A549 (cell line): ENCODE measurements at regions not wholly inside any gene's neighbourhood (a gene's known extent, or its start where the extent isn't known, plus 50 kb on each side); places are given as distances from the start of the nearest gene placed in this dataset.

ENCODE experiments used
- BCL3 ChIP-seq: fragments of >200 bp; sonication (Bioruptor Twin); formaldehyde crosslinking; IDR thresholded peaks from 3 replicates; pipeline ENCODE4 v1.6.1; 2016
- BHLHE40 ChIP-seq: IDR thresholded peaks from 2 replicates; pipeline ENCODE4 v1.6.1; 2012; ENCODE audit warnings: low read depth, low read length, inconsistent platforms
- JUN ChIP-seq, 2 experiments: fragments of >200 bp; sonication (Bioruptor Twin); formaldehyde crosslinking; IDR thresholded peaks; 2 replicates in 1 of 2; 3 replicates in 1 of 2; pipeline ENCODE4 v1.6.1; 2016 to 2017
- KDM1A ChIP-seq: fragments of 200-600 bp; sonication (generic); IDR thresholded peaks from 2 replicates; pipeline ENCODE4 v1.6.1; 2016; ENCODE audit warnings: low read depth, mild to moderate bottlenecking
- MAFK ChIP-seq: fragments of 450-650 bp; IDR thresholded peaks from 2 replicates; pipeline ENCODE4 v1.6.1; 2014; ENCODE audit not compliant: partially characterized antibody
- POLR2A ChIP-seq: IDR thresholded peaks from 2 replicates; pipeline ENCODE4 v1.6.1; 2012; ENCODE audit warnings: mild to moderate bottlenecking, low read length
- RCOR1 ChIP-seq: fragments of 150-350 bp; IDR thresholded peaks from 2 replicates; pipeline ENCODE4 v1.6.1; 2014; ENCODE audit warnings: antibody characterized with exemption, low read length, low read depth
- REST ChIP-seq: fragments of 200-600 bp; sonication (generic); IDR thresholded peaks from 2 replicates; pipeline ENCODE4 v1.6.1; 2016; ENCODE audit warnings: antibody characterized with exemption, mild to moderate bottlenecking, moderate library complexity
- TFCP2L1 ChIP-seq: fragments of 250-450 bp; sonication (Bioruptor Pico); IDR thresholded peaks from 2 replicates; pipeline ENCODE4 v1.5.0; 2021; ENCODE audit warnings: mild to moderate bottlenecking
- ZFP36 ChIP-seq: fragments of 450-650 bp; IDR thresholded peaks from 2 replicates; pipeline ENCODE4 v1.6.1; 2014; ENCODE audit warnings: borderline replicate concordance; ENCODE audit not compliant: partially characterized antibody
- ZNF302 ChIP-seq: fragments of 250-450 bp; sonication (Bioruptor Pico); IDR thresholded peaks from 2 replicates; pipeline ENCODE4 v1.9.0; 2021; ENCODE audit warnings: inconsistent platforms, mild to moderate bottlenecking, moderate library complexity
- TF ChIP-seq, protein P1 (sequence below): fragments of >200 bp; sonication (Bioruptor Twin); formaldehyde crosslinking; IDR thresholded peaks from 3 replicates; pipeline ENCODE4 v1.5.1; 2016
- TF ChIP-seq, protein P2 (sequence below): IDR thresholded peaks from 2 replicates; pipeline ENCODE4 v1.6.1; 2012

DNA sequence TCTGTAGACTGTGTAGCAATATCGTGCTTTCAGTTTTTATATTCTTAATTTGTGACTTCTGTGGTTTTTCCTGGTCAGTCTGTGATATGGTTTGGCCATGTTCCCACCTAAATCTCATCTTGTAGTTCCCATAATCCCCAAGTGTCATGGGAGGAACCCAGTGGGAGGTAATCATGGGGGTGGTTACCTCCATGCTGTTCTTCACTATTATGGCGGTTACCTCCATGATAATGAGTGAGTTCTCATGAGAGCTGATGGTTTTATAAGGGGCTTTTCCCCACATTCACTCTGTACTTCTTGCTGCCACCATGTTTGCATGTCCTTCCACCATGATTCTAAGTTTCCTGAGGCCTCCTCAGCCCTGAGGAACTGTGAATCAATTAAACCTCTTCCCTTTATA is 169.8 kb downstream of the LEPR start:
- TF ChIP-seq, protein P1, sequence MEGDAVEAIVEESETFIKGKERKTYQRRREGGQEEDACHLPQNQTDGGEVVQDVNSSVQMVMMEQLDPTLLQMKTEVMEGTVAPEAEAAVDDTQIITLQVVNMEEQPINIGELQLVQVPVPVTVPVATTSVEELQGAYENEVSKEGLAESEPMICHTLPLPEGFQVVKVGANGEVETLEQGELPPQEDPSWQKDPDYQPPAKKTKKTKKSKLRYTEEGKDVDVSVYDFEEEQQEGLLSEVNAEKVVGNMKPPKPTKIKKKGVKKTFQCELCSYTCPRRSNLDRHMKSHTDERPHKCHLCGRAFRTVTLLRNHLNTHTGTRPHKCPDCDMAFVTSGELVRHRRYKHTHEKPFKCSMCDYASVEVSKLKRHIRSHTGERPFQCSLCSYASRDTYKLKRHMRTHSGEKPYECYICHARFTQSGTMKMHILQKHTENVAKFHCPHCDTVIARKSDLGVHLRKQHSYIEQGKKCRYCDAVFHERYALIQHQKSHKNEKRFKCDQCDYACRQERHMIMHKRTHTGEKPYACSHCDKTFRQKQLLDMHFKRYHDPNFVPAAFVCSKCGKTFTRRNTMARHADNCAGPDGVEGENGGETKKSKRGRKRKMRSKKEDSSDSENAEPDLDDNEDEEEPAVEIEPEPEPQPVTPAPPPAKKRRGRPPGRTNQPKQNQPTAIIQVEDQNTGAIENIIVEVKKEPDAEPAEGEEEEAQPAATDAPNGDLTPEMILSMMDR: no peak
- TF ChIP-seq ZFP36 (no peak), JUN (IDR thresholded peaks at IDR 0.05) (no peak), POLR2A (no peak), BCL3 (no peak), REST (no peak), KDM1A (no peak), RCOR1 (no peak), BHLHE40 (no peak), TFCP2L1 (CRISPR knock-in tag) (no peak), MAFK (no peak), ZNF302 (CRISPR knock-in tag) (no peak)
- TF ChIP-seq, protein P2, sequence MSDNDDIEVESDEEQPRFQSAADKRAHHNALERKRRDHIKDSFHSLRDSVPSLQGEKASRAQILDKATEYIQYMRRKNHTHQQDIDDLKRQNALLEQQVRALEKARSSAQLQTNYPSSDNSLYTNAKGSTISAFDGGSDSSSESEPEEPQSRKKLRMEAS: no peak
